NOMO-1 treated with DMSO at 0.1 percent for 48 hours (cell line): ENCODE measurements at regions not wholly inside any gene's neighbourhood (a gene's known extent, or its start where the extent isn't known, plus 50 kb on each side); places are given as distances from the start of the nearest gene placed in this dataset.
A peak's percentile ranks its signal among the peaks of the same experiment; 100 is the strongest.

ENCODE experiments used
- DNase-seq: peaks from one replicate; lab custom pipeline; 2025; ENCODE audit not compliant: unreplicated experiment; lab: John Stamatoyannopoulos, UW

DNA sequence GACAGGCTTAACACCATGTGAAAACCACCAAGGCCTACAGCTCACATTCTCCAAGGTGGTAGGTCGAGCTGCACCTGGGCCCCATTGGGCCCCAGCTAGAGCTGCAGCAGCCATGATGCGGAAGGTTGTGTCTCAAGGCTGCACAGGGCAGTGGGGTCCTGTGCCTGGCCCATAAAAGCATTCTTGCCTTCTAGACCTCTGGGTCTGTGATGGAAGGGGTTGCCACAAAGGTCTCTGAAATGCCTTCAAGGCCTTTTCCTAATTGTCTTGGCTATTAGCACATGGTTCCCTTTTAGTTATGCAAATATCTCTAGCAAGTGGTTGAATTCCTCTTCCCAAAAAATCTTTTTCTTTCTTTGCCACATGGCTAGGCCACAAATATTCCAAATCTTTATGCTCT, 52.5 kb upstream of the C11orf58 start:
- no peak for DNase-seq

- no peak for DNase-seq
Observed at GRCh38 chr11:16678466-16679116, 59.9 kb upstream of the C11orf58 start.

DNA sequence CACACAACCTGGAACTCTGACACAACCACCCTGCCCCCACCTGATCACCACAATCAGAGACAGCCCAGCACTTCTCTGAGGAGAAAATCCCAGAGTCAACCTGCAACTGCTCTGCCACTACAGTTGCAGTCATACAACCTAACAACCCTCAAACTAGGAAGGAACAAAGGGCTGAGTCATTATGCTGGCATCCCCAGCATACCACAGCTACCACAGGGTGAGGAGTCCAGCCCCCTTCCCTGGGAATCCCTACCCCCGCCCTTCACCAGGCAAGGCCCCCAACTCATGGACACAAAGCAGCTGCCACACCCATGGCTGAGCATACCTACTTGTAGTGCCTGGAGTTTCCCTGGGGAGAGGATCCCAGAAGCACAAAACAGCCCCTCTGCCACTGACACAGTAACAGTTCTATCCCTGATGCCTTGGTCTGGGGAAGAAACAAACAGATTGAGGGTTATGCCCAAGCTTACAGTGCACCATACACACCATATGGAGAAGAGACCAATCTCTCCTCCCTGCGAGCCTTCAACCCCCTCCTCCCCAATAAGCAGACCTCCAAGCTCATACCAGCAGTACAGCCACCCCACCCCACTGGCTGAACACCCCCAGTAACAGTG, 68.5 kb upstream of the C11orf58 start:
- no peak for DNase-seq

DNA sequence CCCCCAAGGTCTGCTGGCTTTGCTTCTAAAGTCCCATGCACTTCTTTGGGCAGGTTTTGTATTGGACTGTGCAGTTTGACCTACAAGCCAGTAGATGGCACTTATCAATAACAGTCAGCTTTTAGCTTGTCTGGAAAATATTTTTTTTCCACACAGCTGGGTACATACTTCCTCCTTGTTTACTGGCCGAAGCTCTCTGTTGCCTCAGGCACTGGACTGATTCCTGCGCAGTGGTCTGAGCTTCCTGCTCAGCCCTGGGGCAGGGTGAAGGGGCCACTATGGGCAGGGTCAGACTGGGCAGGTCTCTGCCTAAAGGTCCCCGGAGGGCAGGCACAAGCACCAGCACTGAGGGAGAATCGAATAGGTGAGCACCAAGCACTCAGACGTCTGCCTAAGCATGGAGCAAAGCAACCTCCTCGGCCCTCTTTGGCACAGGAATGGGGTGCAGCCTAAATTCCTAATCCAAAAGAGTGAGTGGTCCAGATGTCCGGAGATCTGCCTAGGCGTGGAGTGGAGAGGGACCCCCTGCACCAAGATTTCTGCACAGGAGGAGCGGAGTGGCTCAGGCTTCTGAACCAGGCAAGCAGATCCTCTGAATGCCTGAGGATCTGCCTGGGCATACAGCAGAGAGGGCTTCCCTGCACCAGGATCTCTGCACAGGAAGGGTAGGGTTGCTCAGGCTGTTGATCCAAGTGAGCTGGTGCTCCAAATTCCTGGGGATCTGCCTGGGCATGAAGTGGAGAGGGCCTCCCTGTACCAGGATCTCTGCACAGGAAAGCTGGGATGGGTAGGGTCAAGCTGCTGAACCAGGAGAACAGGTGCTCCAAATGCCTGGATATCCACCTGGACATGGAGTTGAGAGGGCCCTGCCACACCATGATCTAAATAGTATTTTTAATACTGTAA, 105.9 kb upstream of the C11orf58 start:
- no peak for DNase-seq

GRCh38 chr11:16630651-16631050, 107.8 kb upstream of the C11orf58 start:
- no peak for DNase-seq

DNA sequence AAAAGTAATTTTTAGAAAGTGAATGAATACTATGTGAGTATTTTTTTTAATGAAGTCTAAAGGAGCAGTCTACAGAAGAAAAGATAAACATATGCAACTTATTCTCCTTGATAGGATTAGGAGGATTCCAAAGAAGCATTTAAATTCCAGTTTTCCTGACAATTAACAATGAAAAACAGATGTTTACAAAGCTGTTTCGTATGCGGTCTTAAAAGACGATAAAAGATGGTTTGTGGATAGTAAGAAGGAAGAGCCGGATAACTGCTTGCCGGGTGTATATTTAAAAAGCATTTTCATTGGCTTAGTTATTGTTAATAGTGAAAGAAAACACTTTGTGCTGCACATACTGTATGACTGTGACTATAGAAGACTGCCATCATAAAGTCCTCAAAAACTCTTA, 120.0 kb upstream of the C11orf58 start:
- no peak for DNase-seq

DNA sequence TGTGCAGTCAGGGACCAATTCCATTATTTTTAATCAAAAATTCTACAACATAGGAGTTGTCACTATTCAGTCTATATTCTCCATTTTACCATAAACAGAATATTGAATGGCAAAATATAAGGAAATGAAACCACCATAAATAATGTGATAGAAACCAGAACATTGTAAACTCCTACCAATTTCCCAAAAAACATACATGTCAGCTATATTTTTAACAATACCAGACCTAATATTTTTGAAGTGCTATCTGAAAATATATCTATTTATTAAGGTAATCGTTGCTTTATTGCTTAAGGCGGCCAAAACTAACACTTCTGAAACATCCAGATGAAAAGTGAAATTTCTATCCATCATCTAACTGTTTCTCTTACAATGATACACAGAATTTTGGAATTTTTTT, 123.0 kb upstream of the C11orf58 start:
- no peak for DNase-seq

GRCh38 chr11:16613512-16614381, 124.7 kb upstream of the C11orf58 start:
- peak; percentile 57 for DNase-seq

DNA sequence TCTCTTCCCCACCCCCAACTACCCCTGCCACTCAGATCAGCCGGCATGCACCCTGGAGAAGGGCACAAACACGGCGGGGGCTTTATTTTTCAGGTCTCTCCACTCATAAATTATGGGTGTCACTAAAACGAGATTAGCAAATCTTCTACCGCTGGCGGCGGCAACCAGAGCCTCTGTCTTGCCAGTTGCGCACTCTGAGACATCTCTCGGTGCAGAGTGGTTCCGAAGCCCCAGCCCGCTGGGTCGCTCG, 125.3 kb upstream of the C11orf58 start:
- DNase-seq, result no peak

DNA sequence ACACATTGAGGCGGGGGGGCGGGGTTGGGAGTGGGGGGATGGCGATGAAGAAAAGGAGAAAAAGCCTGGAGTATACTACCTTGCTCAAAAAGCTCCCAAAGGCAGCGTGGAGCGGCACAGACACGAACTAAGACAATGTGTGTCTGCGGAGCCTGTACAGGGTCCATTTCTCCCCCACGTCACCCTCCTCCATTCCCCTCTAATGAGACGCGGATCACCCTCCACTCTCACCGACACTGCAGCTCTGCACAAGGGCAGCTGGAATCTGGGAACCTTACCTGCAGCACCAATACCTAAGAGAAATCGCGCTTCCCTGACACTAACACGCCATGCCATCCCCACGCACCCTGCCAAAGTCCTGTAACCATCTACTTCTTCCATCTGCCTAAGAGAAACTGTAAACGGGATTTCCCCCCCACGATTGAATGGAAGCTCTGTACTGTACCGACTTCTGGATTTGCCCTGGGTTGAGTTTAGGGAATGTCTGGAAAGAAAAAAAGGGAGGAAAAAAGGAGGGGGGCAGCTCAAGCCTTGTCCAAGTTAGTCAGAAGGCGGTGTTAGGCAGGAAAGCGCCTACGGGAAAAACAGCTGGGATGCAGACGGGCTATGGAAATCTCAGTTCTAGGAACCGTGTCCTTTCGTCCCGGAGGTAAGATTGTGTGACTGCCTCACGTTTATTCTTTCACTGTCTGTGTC, 125.7 kb upstream of the C11orf58 start:
- DNase-seq, result no peak

DNA sequence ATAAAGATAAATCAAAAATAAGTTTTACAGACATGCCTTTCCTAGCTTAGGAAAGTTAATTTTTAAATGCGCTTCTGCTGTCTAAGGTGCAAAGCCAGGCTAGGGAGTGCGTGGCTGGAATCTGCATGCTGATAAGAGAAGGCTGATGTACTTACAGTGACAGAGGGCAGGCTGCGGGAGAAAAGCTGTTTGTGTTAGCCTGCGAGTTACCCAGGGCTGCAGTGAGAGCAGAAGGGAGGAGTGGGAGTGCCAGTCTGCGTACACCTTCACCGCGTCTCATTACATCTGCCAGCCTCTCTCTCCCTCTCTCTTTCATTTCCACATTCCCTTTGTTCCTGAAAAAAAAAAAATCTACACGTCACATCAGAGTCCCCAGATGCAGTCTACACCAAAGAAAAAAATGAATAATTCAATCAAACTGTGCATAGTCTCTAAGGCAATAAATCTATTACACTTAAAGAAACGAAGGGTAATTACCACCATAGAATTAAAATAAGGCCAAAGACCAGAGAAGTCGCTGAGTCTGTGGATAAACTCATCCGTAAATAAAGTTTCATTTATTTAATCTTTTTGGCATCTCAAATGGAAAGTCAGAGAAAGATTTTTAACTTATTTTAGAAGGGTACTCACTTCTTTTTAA, 126.4 kb upstream of the C11orf58 start:
- no peak for DNase-seq

GRCh38 chr11:16611401-16611921, 127.0 kb upstream of the C11orf58 start:
- DNase-seq, result no peak

- DNase-seq, result no peak
Observed at GRCh38 chr11:16610738-16611388, 127.6 kb upstream of the C11orf58 start.

DNA sequence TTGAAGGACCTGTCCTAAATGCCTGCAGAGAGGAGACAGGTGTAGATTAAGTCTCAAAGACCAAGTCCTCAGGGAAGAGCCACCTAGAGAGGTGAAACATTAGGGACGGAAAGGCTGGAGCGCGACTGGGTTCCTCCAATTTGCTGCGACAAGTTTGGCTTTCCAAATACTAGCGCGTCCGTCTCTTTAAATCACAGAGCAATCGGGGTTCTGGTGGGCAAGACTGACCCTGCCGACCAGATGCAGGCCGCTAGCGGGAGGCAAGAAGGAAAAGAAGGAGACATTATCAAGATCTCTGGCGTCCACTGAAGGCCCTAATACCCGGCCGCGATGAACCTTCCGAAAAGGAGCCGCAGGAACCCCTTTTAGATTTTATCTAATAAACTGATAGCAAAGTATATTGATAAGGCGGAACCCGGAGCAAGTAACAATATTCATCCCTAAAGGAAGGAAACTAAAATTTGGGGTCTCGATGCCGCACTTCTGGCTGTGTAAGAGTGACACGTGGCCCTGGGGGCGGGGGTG, 128.2 kb upstream of the C11orf58 start:
- DNase-seq, result no peak

DNA sequence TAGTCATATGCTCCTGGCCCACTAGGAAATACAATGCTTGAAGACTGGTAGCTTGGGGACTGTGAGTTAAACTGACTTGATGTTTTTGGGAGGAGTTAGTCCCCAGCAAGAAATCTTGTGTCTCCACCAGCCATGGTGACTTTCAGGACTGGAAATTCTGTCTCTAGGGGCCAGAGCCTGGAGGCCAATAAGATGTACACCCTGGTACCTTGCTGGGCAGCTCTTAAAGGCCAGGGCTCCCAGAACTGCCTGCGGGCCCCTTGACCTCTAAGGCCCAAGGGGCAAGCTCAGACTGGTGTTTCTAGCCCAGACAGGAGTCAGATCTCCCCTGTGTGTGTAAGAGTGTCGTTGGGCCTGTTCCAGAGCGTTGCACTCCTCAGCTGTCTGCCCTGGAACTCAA, 128.7 kb upstream of the C11orf58 start:
- no peak for DNase-seq

DNA sequence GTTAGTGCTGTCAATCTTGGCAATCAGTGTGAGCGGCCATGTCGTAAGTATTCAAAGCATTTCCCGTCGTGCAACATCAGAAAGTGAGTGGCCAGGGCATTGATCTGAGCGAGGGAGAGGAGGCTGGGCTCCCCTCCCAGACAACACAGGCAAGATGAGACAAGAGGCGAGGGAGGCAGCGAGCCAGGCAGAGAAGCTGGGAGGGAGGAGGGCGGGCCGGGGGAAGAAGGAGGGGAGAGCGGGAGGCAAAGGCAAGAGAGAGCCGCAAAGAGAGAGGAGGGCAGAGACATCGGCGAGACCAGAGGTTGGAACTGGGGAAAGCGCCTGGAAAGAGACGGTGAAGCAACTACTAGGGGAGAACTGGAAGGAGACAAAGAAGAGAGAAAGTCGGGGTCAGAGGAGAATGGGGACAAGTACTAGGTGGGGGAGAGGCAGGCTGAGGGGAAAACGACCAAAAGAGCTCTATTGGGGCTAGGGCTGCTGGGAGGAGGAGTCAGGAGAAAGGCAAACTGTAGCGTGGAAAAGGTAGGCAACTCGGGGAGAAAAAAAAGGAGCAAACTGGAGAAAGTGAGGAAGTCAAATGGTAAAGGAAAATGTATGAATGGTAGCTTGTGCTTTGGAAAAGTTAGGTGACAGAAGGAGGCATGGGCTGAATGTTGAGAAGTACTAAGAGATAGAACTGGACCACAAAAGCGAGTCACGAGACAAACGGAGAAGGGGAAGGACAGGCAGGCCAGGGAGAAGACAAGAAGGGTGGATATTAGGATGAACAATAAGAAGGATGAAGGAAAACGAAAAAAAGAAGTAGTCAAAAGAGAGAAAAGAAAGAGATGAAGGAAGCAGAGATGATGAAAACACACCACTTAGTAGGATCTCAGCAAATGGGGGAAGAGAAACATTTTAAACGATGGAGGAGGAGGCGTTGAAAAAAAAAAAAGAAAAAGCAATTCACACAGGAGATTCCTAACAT, 130.5 kb upstream of the C11orf58 start:
- no peak for DNase-seq

GRCh38 chr11:16606784-16607674, 131.4 kb upstream of the C11orf58 start:
- DNase-seq, result no peak
